Spleen (tissue), 7 donors: ENCODE measurements at regions not wholly inside any gene's neighbourhood (a gene's known extent, or its start where the extent isn't known, plus 50 kb on each side); places are given as distances from the start of the nearest gene placed in this dataset.

ENCODE experiments used
- CTCF ChIP-seq, 11 experiments: fragments of 200-600 bp in 7 of 11; fragments of 450-650 bp in 4 of 11; sonication (generic) in 4 of 11; IDR thresholded peaks in 8 of 11; conservative IDR thresholded peaks in 3 of 11; 1 replicate in 7 of 11; 2 replicates in 4 of 11; pipeline versions ENCODE4 v1.4.0 to v1.8.0; 2016 to 2021; ENCODE audit warnings: antibody characterized with exemption in 11 of 11, inconsistent platforms in 4 of 11, mild to moderate bottlenecking in 1 of 11
- POLR2A ChIP-seq, 3 donors: fragments of 450-650 bp; IDR thresholded peaks; one replicate each; pipeline ENCODE4 v1.5.1; 2017; ENCODE audit warnings: antibody characterized with exemption in 3 of 3, mild to moderate bottlenecking in 1 of 3
- POLR2AphosphoS5 ChIP-seq, 3 donors: sonication (generic); formaldehyde crosslinking; IDR thresholded peaks; one replicate each; pipeline ENCODE4 v1.5.1; 2017; ENCODE audit warnings: antibody characterized with exemption in 3 of 3
- donor health status: DM: no; HTN: no; CAD: no; lungs with moderate emphysema.
- donor health status: DM: no; HTN: no; CAD: no.
- donor health status: DM: no; HTN: no; CAD: no.

GRCh38 chr2:18835787-18836186 is 246.4 kb upstream of the NT5C1B start:
- TF ChIP-seq CTCF (IDR thresholded peaks at IDR 0.05 in 8 of 11, conservative IDR thresholded peaks at IDR 0.05 in 3 of 11): no peak
- TF ChIP-seq POLR2AphosphoS5 (IDR thresholded peaks at IDR 0.05): no peak
- TF ChIP-seq POLR2A (IDR thresholded peaks at IDR 0.05): no peak
